ENCODE measurements at regions not wholly inside any gene's neighbourhood (a gene's known extent, or its start where the extent isn't known, plus 50 kb on each side); places are given as distances from the start of the nearest gene placed in this dataset.

DNA sequence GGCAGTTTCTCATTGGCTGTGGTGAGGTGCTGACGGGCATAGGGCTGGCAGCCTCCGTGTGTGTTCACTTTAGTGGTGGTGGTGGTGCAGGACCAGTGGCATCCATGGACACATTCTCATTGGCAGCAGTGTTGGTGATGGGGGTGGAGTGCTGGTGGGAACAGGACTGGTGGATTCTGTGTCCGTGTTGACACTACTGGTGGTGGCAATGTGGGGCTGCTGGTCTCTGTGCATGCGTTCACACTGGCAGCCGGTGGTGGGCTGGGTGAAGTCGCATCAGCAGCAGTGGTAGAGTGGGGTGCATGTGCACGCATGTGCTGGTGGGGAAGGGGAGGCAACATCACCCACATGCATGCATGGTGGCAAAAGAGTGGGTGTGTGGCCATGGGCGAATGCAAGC, 1471.4 kb upstream of the PCDH20 start:
- TF ChIP-seq MYC (IDR thresholded peaks at IDR 0.05; ENCODE audit: low read depth, low read length) (no peak), POLR2A (IDR thresholded peaks at IDR 0.05; ENCODE audit: low read depth, low read length) (no peak), POLR2AphosphoS5 (IDR thresholded peaks at IDR 0.05; ENCODE audit: insufficient read depth, low read depth, low read length) (no peak), EZH2 (IDR thresholded peaks at IDR 0.05; ENCODE audit: borderline replicate concordance, low read depth, low read length, severe bottlenecking) (no peak), FOS (IDR thresholded peaks at IDR 0.05; ENCODE audit: borderline replicate concordance, insufficient read depth, low read length) (no peak)
- TF ChIP-seq, protein P1, sequence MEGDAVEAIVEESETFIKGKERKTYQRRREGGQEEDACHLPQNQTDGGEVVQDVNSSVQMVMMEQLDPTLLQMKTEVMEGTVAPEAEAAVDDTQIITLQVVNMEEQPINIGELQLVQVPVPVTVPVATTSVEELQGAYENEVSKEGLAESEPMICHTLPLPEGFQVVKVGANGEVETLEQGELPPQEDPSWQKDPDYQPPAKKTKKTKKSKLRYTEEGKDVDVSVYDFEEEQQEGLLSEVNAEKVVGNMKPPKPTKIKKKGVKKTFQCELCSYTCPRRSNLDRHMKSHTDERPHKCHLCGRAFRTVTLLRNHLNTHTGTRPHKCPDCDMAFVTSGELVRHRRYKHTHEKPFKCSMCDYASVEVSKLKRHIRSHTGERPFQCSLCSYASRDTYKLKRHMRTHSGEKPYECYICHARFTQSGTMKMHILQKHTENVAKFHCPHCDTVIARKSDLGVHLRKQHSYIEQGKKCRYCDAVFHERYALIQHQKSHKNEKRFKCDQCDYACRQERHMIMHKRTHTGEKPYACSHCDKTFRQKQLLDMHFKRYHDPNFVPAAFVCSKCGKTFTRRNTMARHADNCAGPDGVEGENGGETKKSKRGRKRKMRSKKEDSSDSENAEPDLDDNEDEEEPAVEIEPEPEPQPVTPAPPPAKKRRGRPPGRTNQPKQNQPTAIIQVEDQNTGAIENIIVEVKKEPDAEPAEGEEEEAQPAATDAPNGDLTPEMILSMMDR (IDR thresholded peaks at IDR 0.05; ENCODE audit: extremely low read depth in 1 of 2, insufficient read depth in 1 of 2, low read depth in 1 of 2, low read length in 2 of 2): no peak
- TF ChIP-seq, protein P2, sequence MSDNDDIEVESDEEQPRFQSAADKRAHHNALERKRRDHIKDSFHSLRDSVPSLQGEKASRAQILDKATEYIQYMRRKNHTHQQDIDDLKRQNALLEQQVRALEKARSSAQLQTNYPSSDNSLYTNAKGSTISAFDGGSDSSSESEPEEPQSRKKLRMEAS (IDR thresholded peaks at IDR 0.05; ENCODE audit: insufficient read depth, insufficient read length): no peak

Data from endothelial cell of umbilical vein (primary cell).